ENCODE measurements at regions not wholly inside any gene's neighbourhood (a gene's known extent, or its start where the extent isn't known, plus 50 kb on each side); places are given as distances from the start of the nearest gene placed in this dataset.

GRCh38 chr14:101331141-101331525 is 230.2 kb upstream of the DIO3 start (continued):
- TF ChIP-seq HES4 (CRISPR knock-in tag; IDR thresholded peaks at IDR 0.05; ENCODE audit: borderline replicate concordance) (no peak), ZKSCAN5 (CRISPR knock-in tag; IDR thresholded peaks at IDR 0.05) (no peak), ZSCAN12 (CRISPR knock-in tag; IDR thresholded peaks at IDR 0.05) (no peak), ZNF224 (CRISPR knock-in tag; IDR thresholded peaks at IDR 0.05) (no peak), ZFYVE20 (CRISPR knock-in tag; IDR thresholded peaks at IDR 0.05; ENCODE audit: borderline replicate concordance, low read depth) (no peak), MAFK (conservative IDR thresholded peaks at IDR 0.05 in 1 of 2, IDR thresholded peaks at IDR 0.05 in 1 of 2; ENCODE audit: low read length in 2 of 2) (no peak)

- Histone ChIP-seq H3K27ac (ENCODE audit: extremely low read length, insufficient read depth, low read length) (no peak overlapping the region), H3K27me3 (ENCODE audit: control insufficient read depth in 1 of 2, insufficient read depth in 2 of 2, low read length in 2 of 2) (no peaks in the 10 kb centered on the region; a peak in 1 of 5 replicates), H3K9me3 (ENCODE audit: low read length) (no peaks in the 10 kb centered on the region), H4K20me1 (ENCODE audit: insufficient read depth, low read length) (no peaks in the 10 kb centered on the region), H3K4me1 (ENCODE audit: insufficient read depth, low read length) (peaks cover 94% of the 10 kb centered on the region), H3K79me2 (ENCODE audit: insufficient read depth, low read length) (no peaks in the 10 kb centered on the region), H3K36me3 (replicated peaks in 1 of 2; ENCODE audit: control insufficient read depth in 1 of 2, insufficient read depth in 2 of 2, low read length in 2 of 2) (no peaks in the 10 kb centered on the region), H2AFZ (ENCODE audit: low read length) (no peak overlapping the region), H3K4me3 (replicated peaks in 1 of 3; ENCODE audit: insufficient read depth in 1 of 3, low read depth in 2 of 3, low read length in 3 of 3) (no peak overlapping the region), H3K4me2 (ENCODE audit: low read depth, low read length) (0 out of 2 replicates have a peak overlapping the region, but pooled peaks have one; percentile 14), H3K9ac (ENCODE audit: insufficient read depth, low read depth, low read length) (no peak overlapping the region)
- intact Hi-C loops (cut with micrococcal nuclease; ENCODE audit: unreplicated experiment) = no loop called here
- in situ Hi-C loops (cut with HindIII; ENCODE audit: extremely low pct_ligation_motif_present, low pct_unique_long_range_greater_than_20kb) = no loop called here
- ATAC-seq = no peak
- CTCF ChIA-PET (ENCODE audit: low intra/inter-chr PET ratio, low total read pairs) = no interaction called here
- no peak for DNase-seq (ENCODE audit: low spot score)
- POLR2A ChIA-PET = no interaction called here
- 94% methylated on average over 6 of the region's 6 CpGs for WGBS (ENCODE audit: low lambda C conversion rate)
- FAIRE-seq = no peak
- TF ChIP-seq ZNF501 (CRISPR knock-in tag; IDR thresholded peaks at IDR 0.05) (0 out of 2 replicates have a peak, but pooled peaks have one; percentile 14), ZNF292 (CRISPR knock-in tag; IDR thresholded peaks at IDR 0.05; ENCODE audit: borderline replicate concordance, low read depth) (no peak)
- BruUV-seq (replicated peaks) = no TSS peak
These were observed 229.6 kb upstream of the DIO3 start for GRCh38 chr14:101331661-101332169.
